Right lobe of liver (tissue), 4 donors: ENCODE measurements at regions not wholly inside any gene's neighbourhood (a gene's known extent, or its start where the extent isn't known, plus 50 kb on each side); places are given as distances from the start of the nearest gene placed in this dataset.

Experiments
- POLR2A ChIP-seq: fragments of 450-650 bp; IDR thresholded peaks from one replicate; pipeline ENCODE4 v1.6.1; 2017; ENCODE audit warnings: antibody characterized with exemption, mild to moderate bottlenecking
- TF ChIP-seq, protein P1 (sequence below), 4 donors: fragments of 200-600 bp in 3 of 4; fragments of 450-650 bp in 1 of 4; IDR thresholded peaks; one replicate each; pipeline versions ENCODE4 v1.5.1 to v1.8.0; 2016 to 2022; ENCODE audit warnings: antibody characterized with exemption in 4 of 4, mild to moderate bottlenecking in 2 of 4
- donor health status: DM: no; HTN: no; CAD: no.
- donor health status: DM: no; HTN: no; CAD: no.
- donor health status: DM: no; HTN: yes; CAD: no.

DNA sequence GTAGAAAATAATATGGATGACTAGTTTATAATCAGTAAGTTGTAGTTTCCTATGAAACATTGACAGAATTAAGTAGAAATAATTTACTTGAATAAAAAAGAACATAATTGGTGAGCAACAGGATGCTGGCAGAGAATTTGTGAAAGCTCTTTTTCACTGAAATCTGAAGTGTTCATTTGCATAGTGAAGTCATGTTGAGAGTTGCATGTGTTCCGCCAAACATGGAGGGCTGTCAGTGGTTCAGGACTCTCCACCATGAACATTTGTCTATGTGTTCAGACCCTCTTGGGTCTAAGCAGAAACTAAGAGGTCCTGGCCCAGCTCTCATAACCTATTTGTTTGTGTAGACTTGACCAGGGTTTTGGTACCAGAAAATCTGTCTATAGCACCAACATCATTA, 182.5 kb upstream of the LINC00305 start:
- TF ChIP-seq, protein P1, sequence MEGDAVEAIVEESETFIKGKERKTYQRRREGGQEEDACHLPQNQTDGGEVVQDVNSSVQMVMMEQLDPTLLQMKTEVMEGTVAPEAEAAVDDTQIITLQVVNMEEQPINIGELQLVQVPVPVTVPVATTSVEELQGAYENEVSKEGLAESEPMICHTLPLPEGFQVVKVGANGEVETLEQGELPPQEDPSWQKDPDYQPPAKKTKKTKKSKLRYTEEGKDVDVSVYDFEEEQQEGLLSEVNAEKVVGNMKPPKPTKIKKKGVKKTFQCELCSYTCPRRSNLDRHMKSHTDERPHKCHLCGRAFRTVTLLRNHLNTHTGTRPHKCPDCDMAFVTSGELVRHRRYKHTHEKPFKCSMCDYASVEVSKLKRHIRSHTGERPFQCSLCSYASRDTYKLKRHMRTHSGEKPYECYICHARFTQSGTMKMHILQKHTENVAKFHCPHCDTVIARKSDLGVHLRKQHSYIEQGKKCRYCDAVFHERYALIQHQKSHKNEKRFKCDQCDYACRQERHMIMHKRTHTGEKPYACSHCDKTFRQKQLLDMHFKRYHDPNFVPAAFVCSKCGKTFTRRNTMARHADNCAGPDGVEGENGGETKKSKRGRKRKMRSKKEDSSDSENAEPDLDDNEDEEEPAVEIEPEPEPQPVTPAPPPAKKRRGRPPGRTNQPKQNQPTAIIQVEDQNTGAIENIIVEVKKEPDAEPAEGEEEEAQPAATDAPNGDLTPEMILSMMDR (IDR thresholded peaks at IDR 0.05) = no peak
- no peak for TF ChIP-seq POLR2A
